AG10803 (cell line): ENCODE measurements at regions not wholly inside any gene's neighbourhood (a gene's known extent, or its start where the extent isn't known, plus 50 kb on each side); places are given as distances from the start of the nearest gene placed in this dataset.
A peak's percentile ranks its signal among the peaks of the same experiment; 100 is the strongest.

Source experiments
- DNase-seq: peaks from one replicate; pipeline ENCODE4 v3.0.0; 2010; ENCODE audit warnings: low read depth
- H3K4me3 ChIP-seq: 2 replicates; pipeline ENCODE4 v1.5.1; 2011; ENCODE audit warnings: mild to moderate bottlenecking, low read length, control low read depth
- CTCF ChIP-seq: conservative IDR thresholded peaks from 2 replicates; pipeline ENCODE4 v1.5.1; 2011; ENCODE audit warnings: mild to moderate bottlenecking, low read length, control low read depth, inconsistent platforms

DNA sequence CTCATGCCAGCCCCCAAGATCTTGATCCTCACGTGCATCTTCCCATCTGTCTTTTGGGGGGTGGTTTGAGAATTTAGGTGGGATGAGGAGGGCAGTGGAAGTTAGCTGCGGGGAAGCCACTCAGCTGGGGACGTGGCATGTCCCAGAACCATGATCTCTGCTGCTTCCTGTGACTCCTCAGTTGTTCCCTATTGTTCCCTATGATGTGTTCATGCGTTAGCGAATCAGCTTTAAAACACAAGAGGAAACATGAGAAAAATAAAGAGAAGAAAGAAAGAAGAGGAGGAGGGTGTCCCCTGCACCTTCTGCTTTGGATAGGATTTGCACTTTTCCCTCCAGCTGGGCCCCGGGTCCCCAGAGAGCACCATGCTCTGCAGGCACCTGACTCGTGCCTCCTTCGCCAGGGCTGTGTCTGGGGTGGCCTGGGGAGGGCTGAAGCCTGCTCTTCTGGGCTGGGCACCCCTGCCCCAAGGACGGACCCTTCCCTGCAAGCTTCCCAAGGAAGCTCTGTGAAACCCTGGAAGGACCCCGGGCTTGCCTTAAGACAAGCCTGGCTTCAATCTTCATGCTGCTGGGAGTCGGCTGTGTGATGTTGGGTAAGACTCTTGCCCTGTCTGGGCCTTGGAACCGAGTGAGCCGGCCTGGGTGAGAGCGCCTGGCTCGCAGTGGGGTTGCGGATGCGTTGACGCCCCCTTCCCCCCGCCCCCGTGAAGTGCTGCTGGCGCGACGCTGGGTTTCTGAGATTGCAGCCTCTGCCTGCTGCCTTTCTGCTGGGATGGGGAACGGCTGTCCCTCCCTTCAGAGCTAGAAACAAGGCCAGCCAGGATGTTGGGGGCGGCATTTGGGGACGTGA, 62.8 kb upstream of the CIBAR2 start:
- peak overlapping the region; percentile 87 for H3K4me3 ChIP-seq

DNA sequence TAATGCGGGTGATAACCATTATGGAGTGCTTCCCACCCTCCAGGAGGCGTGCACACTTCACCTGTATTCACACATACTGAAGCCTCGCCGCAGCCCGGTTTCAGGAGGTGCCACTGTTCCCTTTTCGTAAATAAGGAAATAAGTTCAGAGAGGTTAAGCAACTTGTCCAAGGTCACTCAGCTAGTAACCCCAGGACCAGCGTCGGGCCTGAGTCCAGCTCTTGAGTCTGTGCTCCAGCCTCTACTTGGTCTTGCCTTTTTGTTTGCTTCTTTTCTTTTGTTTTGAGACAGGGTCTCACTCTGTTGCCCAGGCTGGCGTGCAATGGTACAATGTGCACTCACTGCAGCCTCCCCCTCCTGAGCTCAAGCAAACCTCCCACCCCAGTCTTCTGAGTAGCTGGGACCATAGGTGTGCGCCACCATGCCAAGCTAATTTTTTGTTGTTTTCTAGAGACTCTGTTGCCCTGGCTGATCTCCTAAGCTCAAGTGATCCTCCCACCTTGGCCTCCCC, 63.5 kb upstream of the CIBAR2 start:
- no peak overlapping the region for H3K4me3 ChIP-seq
- TF ChIP-seq CTCF = no peak
- no peak for DNase-seq

More for the DNA sequence above, 62.8 kb upstream of the CIBAR2 start:
- peak; percentile 42 for DNase-seq
- TF ChIP-seq CTCF = no peak

GRCh38 chr16:85176541-85177447, 64.5 kb upstream of the CIBAR2 start:
- H3K4me3 ChIP-seq = no peak overlapping the region
- TF ChIP-seq CTCF = no peak
- DNase-seq = no peak

DNA sequence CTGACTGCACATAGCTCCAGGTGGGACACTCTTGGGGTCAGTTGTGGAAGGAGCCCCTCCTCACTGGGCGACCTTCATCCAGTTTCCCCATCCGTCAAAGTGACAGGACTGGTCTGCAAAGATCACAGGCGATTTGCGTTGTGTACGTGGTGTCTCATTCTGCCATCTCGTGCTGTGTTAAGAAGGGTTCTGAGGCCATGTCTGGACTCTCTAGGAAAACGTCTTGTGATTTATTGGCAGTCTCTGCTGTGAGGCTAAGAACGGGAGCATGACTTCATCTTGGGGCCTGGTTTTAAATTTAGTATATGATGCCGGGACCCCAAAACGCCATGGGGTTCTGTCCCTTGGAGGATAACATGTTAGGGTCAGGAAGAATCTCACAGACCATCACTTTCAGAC, 65.2 kb upstream of the CIBAR2 start:
- no peak overlapping the region for H3K4me3 ChIP-seq
- no peak for TF ChIP-seq CTCF
- no peak for DNase-seq

GRCh38 chr16:85178006-85178591, 65.8 kb upstream of the CIBAR2 start:
- DNase-seq = no peak
- no peak for TF ChIP-seq CTCF
- H3K4me3 ChIP-seq = no peak overlapping the region

DNA sequence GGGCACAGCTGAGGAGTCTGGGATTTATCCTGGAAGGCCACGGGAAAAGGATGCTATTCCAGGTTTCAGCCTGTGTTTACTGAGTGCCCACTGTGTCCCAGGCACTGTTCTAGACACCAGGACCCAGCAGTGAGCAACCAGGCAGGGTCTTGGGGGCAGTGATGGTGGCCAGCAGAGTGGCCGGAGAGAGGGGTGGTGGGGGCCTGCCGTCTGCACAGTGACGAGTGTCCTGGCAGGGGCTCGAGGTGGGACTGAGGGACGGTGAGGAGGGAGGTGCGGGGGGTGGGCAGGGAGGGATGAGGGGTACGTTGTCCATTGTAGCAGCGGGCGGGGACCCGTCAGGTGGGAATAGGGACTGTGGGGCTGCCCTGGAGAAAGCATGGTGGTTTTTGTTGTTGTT, 66.3 kb upstream of the CIBAR2 start:
- no peak for TF ChIP-seq CTCF
- no peak for DNase-seq
- no peak overlapping the region for H3K4me3 ChIP-seq
